Osteoblast (primary cell): ENCODE measurements at regions not wholly inside any gene's neighbourhood (a gene's known extent, or its start where the extent isn't known, plus 50 kb on each side); places are given as distances from the start of the nearest gene placed in this dataset.

Experiments
- DNase-seq: peaks from one replicate; pipeline ENCODE4 v3.0.0; 2011; ENCODE audit warnings: low spot score, mixed read lengths; ENCODE audit not compliant: insufficient read length; ENCODE audit errors: missing footprints
- H2AFZ ChIP-seq: 2 replicates; pipeline ENCODE4 v1.6.0; 2011; ENCODE audit warnings: mild to moderate bottlenecking, low read length
- H3K27ac ChIP-seq: 2 replicates; pipeline ENCODE4 v1.5.1; 2011; ENCODE audit warnings: mild to moderate bottlenecking, low read depth, low read length, moderate library complexity
- H3K27me3 ChIP-seq: 2 replicates; pipeline ENCODE4 v1.6.0; 2012; ENCODE audit warnings: mild to moderate bottlenecking, control low read depth, inconsistent platforms, low read length, moderate library complexity; ENCODE audit not compliant: insufficient read depth
- H3K36me3 ChIP-seq: 2 replicates; pipeline ENCODE4 v1.5.1; 2011; ENCODE audit warnings: mild to moderate bottlenecking, low read length, control low read depth, moderate library complexity; ENCODE audit not compliant: insufficient read depth
- H3K4me1 ChIP-seq: 2 replicates; pipeline ENCODE4 v1.5.1; 2011; ENCODE audit warnings: mild to moderate bottlenecking, low read length, control low read depth, moderate library complexity; ENCODE audit not compliant: insufficient read depth
- H3K4me2 ChIP-seq: 2 replicates; pipeline ENCODE4 v1.6.0; 2011; ENCODE audit warnings: mild to moderate bottlenecking, low read length; ENCODE audit not compliant: insufficient read depth
- H3K4me3 ChIP-seq: fragments of 200-600 bp; sonication (generic); 3 replicates; pipeline ENCODE4 v1.5.1; 2012; ENCODE audit warnings: mild to moderate bottlenecking, low read length, inconsistent platforms; ENCODE audit not compliant: insufficient read depth
- H3K79me2 ChIP-seq: 2 replicates; pipeline ENCODE4 v1.6.0; 2012; ENCODE audit warnings: mild to moderate bottlenecking, low read length, control low read depth, inconsistent platforms; ENCODE audit not compliant: insufficient read depth
- H3K9me3 ChIP-seq: 2 replicates; pipeline ENCODE4 v1.5.1; 2011; ENCODE audit warnings: low read depth, low read length, control low read depth
- H4K20me1 ChIP-seq: 2 replicates; pipeline ENCODE4 v1.6.0; 2012; ENCODE audit warnings: mild to moderate bottlenecking, low read length, control low read depth; ENCODE audit not compliant: insufficient read depth
- CTCF ChIP-seq: IDR thresholded peaks from 2 replicates; pipeline ENCODE4 v1.5.1; 2011; ENCODE audit warnings: mild to moderate bottlenecking, low read depth, low read length, moderate library complexity; ENCODE audit errors: extremely low read depth

DNA sequence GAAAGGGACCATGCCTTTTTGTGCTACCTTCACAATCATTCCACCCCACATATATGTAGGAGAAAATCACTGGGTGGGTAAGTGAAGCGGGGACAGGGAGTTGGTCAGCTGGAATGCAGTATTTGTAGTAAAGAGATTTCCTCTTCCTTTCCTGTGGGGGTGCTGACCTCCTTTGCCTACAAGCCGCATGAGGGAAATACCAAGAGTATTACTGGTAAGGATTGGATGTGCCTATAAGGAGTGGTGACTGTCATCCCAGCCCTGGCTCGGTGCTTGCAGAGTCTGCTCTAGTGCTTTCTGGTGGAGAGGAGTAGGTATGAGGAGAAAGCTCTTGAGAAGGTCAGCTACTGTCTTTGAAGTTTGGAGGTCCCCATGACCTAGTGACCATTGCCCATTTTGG is 324.6 kb downstream of the HRH4 start:
- H3K4me3 ChIP-seq: no peak overlapping the region
- no peaks in the 10 kb centered on the region for H3K27me3 ChIP-seq
- no peak for TF ChIP-seq CTCF
- no peaks in the 10 kb centered on the region for H3K36me3 ChIP-seq
- H3K4me2 ChIP-seq: no peak overlapping the region
- no peak for DNase-seq
- H3K4me1 ChIP-seq: no peaks in the 10 kb centered on the region
- no peaks in the 10 kb centered on the region for H3K79me2 ChIP-seq
- H2AFZ ChIP-seq: no peak overlapping the region
- H3K27ac ChIP-seq: no peak overlapping the region
- H3K9me3 ChIP-seq: no peaks in the 10 kb centered on the region
- H4K20me1 ChIP-seq: no peaks in the 10 kb centered on the region

DNA sequence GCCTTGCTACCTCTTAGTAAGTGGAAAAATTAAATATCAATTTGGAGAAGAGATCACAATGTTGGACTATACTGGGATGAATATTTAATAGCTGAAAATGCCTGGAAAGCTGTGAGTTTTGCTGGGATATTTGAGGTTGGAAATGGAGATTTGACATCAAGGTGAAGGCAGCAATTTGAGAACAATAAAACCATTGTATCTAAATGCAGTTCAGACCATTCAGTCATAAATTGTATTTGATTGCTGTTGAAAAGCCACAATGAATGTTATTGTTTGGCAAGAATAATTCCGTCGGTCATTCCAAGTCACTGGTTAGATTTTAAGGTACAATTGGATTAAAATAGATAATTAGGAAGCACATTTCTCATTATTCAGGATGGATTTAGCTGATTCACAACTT is 325.6 kb downstream of the HRH4 start:
- no peak overlapping the region for H3K4me2 ChIP-seq
- no peaks in the 10 kb centered on the region for H3K79me2 ChIP-seq
- no peaks in the 10 kb centered on the region for H3K27me3 ChIP-seq
- H3K36me3 ChIP-seq: no peaks in the 10 kb centered on the region
- TF ChIP-seq CTCF: no peak
- H3K27ac ChIP-seq: no peak overlapping the region
- no peaks in the 10 kb centered on the region for H3K4me1 ChIP-seq
- H3K9me3 ChIP-seq: no peaks in the 10 kb centered on the region
- no peak for DNase-seq
- no peak overlapping the region for H2AFZ ChIP-seq
- no peaks in the 10 kb centered on the region for H4K20me1 ChIP-seq
- H3K4me3 ChIP-seq: no peak overlapping the region

- H4K20me1 ChIP-seq: no peaks in the 10 kb centered on the region
- no peak for DNase-seq
- H3K9me3 ChIP-seq: no peaks in the 10 kb centered on the region
- no peak overlapping the region for H2AFZ ChIP-seq
- no peak overlapping the region for H3K4me3 ChIP-seq
- no peaks in the 10 kb centered on the region for H3K79me2 ChIP-seq
- no peaks in the 10 kb centered on the region for H3K27me3 ChIP-seq
- no peak overlapping the region for H3K27ac ChIP-seq
- no peaks in the 10 kb centered on the region for H3K36me3 ChIP-seq
- H3K4me1 ChIP-seq: no peaks in the 10 kb centered on the region
- H3K4me2 ChIP-seq: no peak overlapping the region
- TF ChIP-seq CTCF: no peak
Measured at GRCh38 chr18:24790347-24790746, 329.9 kb downstream of the HRH4 start.

DNA sequence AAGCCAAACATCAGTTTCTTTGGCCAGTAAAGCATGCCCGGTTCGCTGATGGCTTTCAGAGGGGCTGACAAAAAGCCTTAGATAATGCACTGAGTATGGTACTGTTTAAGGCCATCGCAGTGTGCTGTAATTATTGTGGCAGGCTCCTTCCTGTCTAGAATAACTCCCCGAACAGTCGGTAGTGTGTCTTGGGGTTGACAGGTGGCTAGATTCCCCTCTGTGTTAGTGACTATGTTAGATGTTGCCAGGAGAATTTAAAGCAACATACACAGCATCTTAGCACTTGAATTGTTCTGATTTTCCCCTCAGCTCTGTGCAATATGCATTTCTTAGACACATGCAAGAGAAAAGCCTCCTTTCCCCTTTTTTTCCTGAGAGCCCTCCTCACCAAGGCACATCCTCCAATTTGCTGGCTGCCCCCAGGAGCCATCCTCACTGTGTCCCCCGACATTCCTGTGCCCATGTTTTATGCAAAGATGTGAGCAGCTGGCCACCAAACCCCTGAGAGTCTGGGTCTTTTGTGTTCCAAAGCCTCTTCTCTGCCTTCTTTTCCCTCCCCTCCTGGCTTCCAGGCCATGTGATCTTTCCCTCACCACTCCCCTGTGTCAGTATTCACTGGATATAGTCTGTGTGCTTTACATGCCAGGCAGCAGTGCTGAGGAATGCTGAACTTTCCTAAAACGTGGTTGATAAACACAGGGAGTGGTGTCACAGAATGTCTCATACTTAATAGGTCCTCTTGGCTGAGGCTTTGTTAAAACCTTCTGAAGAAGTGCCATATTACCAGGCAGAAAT is 331.5 kb downstream of the HRH4 start:
- H3K79me2 ChIP-seq: no peaks in the 10 kb centered on the region
- H3K4me3 ChIP-seq: no peak overlapping the region
- TF ChIP-seq CTCF: no peak
- H3K36me3 ChIP-seq: no peaks in the 10 kb centered on the region
- H4K20me1 ChIP-seq: no peaks in the 10 kb centered on the region
- no peaks in the 10 kb centered on the region for H3K27me3 ChIP-seq
- H3K4me1 ChIP-seq: no peaks in the 10 kb centered on the region
- no peak overlapping the region for H2AFZ ChIP-seq
- no peak overlapping the region for H3K4me2 ChIP-seq
- DNase-seq: no peak
- H3K9me3 ChIP-seq: no peaks in the 10 kb centered on the region
- H3K27ac ChIP-seq: no peak overlapping the region
